RWPE1 (cell line): ENCODE measurements at regions not wholly inside any gene's neighbourhood (a gene's known extent, or its start where the extent isn't known, plus 50 kb on each side); places are given as distances from the start of the nearest gene placed in this dataset.

ENCODE experiments used
- CTCF ChIA-PET: fragments of 350-600 bp; sonication (Branson Sonifier 250); formaldehyde crosslinking; extraction: SDS; loops from one replicate; lab custom pipeline; 2021; lab: Yijun Ruan, JAX
- POLR2A ChIA-PET: fragments of 400-600 bp; formaldehyde crosslinking; extraction: SDS; loops from one replicate; lab custom pipeline; 2020; ENCODE audit warnings: antibody characterized with exemption; ENCODE audit not compliant: low non-redundant PET; lab: Yijun Ruan, JAX
- DNase-seq: peaks from one replicate; pipeline ENCODE4 v3.0.0; 2012; ENCODE audit warnings: low spot score
- H3K27ac ChIP-seq: fragments of 450-650 bp; 2 replicates; pipeline ENCODE4 v1.5.1; 2017
- TF ChIP-seq, protein P1 (sequence below): fragments of 450-650 bp; conservative IDR thresholded peaks from 2 replicates; pipeline ENCODE4 v1.5.1; 2017; ENCODE audit warnings: low read depth, mild to moderate bottlenecking

DNA sequence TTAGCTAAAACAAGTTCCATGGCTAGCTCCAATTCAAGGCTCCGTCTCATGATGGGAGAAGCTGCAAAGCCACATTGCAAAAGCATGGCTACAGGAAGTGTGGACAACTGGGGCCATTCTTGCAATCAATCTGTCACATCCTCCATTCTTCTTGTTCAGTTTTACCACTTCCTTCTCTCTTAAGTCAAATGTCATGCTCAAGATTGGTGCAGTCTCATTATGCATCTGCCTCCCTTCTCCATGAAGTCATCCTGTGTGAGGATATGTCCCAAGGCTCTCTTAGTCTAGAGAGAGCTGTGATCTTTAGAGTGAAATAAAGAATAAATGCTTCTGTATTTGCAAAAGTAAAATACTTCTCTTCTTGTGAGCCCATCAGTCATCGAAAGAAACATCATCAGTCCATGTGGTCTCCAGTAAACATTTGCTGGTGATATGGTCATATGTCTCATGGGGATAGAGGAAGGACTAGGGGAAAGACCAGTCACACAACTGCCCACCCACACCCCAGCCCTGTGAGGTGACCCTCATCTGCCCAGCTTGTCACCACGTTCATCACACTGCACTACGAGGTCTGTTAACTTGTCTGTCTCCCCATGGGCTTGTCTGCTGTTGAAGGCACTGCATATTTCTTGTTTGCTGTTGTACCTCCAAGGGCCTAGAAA, 303.0 kb downstream of the NUAK1 start:
- TF ChIP-seq, protein P1, sequence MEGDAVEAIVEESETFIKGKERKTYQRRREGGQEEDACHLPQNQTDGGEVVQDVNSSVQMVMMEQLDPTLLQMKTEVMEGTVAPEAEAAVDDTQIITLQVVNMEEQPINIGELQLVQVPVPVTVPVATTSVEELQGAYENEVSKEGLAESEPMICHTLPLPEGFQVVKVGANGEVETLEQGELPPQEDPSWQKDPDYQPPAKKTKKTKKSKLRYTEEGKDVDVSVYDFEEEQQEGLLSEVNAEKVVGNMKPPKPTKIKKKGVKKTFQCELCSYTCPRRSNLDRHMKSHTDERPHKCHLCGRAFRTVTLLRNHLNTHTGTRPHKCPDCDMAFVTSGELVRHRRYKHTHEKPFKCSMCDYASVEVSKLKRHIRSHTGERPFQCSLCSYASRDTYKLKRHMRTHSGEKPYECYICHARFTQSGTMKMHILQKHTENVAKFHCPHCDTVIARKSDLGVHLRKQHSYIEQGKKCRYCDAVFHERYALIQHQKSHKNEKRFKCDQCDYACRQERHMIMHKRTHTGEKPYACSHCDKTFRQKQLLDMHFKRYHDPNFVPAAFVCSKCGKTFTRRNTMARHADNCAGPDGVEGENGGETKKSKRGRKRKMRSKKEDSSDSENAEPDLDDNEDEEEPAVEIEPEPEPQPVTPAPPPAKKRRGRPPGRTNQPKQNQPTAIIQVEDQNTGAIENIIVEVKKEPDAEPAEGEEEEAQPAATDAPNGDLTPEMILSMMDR, result no peak
- CTCF ChIA-PET, result no interaction called here

DNA sequence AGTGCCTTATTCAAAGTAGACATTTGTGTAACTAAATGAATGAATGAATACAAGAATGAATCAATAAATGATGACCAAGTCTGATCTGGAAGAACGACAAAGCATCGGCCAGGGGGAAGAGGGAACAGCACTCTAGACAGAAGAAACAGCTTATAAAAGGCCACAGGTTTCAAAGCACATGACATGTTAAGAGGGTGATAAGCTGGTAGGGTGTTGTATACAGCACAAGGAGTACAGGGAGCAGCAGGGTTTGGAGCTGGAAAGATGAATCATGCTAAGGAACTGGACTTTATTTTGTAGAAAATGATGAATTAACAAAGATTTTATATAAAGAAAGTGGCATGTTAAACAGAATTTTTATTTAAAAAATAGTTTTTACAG, 302.5 kb downstream of the NUAK1 start:
- ChIA-PET POLR2A (no interaction called here), CTCF (no interaction called here)
- H3K27ac ChIP-seq, result no peak overlapping the region
- DNase-seq, result no peak
- TF ChIP-seq, protein P1, result no peak

More for the DNA sequence above, 303.0 kb downstream of the NUAK1 start:
- H3K27ac ChIP-seq, result no peak overlapping the region
- DNase-seq, result no peak
- POLR2A ChIA-PET, result no interaction called here

DNA sequence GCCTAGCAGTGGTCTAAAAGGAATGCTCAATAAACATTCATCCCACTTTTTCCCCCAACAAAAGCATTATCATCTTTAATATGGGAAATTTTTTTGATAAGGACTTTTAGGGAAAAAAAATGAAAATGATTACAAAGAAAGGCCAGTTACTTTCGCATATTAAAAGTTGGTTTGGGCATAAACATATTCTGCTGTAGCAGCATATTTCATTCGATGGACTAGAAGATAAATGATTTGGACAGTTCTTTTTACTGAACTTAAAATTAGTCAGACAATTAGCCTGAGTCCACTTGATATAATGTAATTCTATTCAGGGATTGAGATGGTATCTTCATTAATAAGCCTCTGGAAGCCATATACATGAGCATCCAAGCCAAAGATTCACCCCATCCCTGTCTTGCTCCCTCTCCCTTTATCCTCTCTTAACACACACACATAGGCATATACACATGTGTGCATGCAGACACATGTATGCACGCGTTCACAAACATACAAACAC, 299.1 kb downstream of the NUAK1 start:
- ChIA-PET CTCF (no interaction called here), POLR2A (no interaction called here)
- TF ChIP-seq, protein P1, result no peak
- no peak overlapping the region for H3K27ac ChIP-seq
- no peak for DNase-seq

DNA sequence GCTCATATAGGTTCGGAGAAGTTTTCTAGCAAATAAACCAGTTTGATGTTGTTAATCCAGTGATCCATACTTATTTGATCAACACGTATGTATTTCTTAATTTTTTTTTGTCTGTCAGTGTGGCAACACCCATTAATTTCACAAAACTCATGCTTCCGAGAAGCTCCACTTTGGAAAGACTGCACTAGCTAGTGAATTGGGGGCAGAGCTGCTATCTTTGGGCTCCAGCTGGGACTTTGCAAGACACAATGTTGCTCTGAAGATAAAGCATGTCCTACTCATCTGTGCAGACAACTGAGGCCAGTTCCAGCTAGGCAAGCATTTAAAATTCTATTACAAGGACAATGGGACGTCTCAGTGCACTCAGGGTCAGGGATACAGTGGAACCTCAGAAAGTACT, 298.4 kb downstream of the NUAK1 start:
- DNase-seq, result no peak
- ChIA-PET CTCF (no interaction called here), POLR2A (no interaction called here)
- no peak overlapping the region for H3K27ac ChIP-seq
- TF ChIP-seq, protein P1, result no peak

DNA sequence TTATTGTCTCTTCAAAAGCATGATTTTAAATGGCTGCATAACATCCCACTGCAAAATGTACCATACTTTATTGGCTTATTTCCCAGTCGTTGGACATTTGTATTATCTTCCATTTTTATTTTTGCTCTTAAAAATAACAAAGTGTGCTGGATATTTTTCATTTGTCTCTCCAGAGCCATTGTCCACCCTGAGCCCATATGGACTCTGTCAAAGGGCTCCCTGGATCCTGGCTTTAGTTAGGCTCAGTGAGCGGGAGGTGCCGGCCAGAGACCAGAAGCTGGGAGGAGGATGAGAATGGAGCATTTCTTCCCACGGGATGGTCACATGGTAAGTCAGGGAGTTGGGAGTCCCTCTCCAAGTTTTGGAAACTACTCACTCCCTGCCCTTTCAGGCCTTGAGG, 296.9 kb downstream of the NUAK1 start:
- CTCF ChIA-PET, result no interaction called here
- no peak overlapping the region for H3K27ac ChIP-seq
- no peak for DNase-seq
- POLR2A ChIA-PET, result no interaction called here
- TF ChIP-seq, protein P1, result no peak

DNA sequence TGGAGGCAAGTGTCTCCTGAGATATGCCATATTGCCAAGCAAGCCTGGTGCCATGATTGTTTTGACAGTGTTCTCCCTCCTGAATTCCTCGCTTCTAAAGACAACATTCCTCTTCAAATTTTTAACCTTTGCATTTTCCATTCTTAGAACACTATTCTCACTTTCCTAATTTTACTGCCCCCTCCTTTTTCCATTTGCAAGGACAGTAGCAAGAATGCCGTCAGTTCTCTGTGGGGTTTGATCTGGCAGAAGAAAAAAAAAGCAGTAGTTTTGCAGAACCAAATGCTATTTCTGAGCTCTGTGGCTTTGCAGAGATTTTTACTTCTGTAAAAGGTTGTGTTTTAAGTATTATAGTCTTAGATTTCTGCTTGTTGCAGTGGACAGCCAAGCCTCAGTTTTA, 295.2 kb downstream of the NUAK1 start:
- POLR2A ChIA-PET, result no interaction called here
- H3K27ac ChIP-seq, result no peak overlapping the region
- no peak for DNase-seq
- TF ChIP-seq, protein P1, result no peak
- CTCF ChIA-PET, result no interaction called here
